DND-41 (cell line): ENCODE measurements at regions not wholly inside any gene's neighbourhood (a gene's known extent, or its start where the extent isn't known, plus 50 kb on each side); places are given as distances from the start of the nearest gene placed in this dataset.
A peak's percentile ranks its signal among the peaks of the same experiment; 100 is the strongest.

ENCODE experiments used
- ATAC-seq: fragments of 200-7000 bp; cut with Tn5 transposase; 3 replicates; pipeline ENCODE4 v1.9.1; 2021; ENCODE audit warnings: low read depth; ENCODE audit not compliant: insufficient read depth
- DNase-seq: peaks from one replicate; pipeline ENCODE4 v3.0.0-alpha.2; 2020
- H2AFZ ChIP-seq: 2 replicates; pipeline ENCODE4 v1.6.0; 2012; ENCODE audit warnings: low read depth, low read length
- H3K27ac ChIP-seq: 2 replicates; pipeline ENCODE4 v1.5.1; 2012; ENCODE audit warnings: low read length, inconsistent platforms
- H3K27me3 ChIP-seq: fragments of 200-600 bp; sonication (generic); 2 replicates; pipeline ENCODE4 v1.6.0; 2012; ENCODE audit warnings: low read length, mild to moderate bottlenecking, inconsistent platforms; ENCODE audit not compliant: insufficient read depth, poor library complexity
- H3K36me3 ChIP-seq: 2 replicates; pipeline ENCODE4 v1.5.1; 2012; ENCODE audit warnings: low read length, inconsistent platforms; ENCODE audit not compliant: insufficient read depth
- H3K4me1 ChIP-seq: 2 replicates; pipeline ENCODE4 v1.5.1; 2012; ENCODE audit warnings: mild to moderate bottlenecking, low read length; ENCODE audit not compliant: insufficient read depth
- H3K4me2 ChIP-seq: 2 replicates; pipeline ENCODE4 v1.6.0; 2012; ENCODE audit warnings: mild to moderate bottlenecking, moderate library complexity, low read length, inconsistent platforms; ENCODE audit not compliant: insufficient read depth
- H3K4me3 ChIP-seq, 2 experiments: fragments of 200-600 bp in 1 of 2; shearing (Covaris generic) in 1 of 2; 2 replicates each; pipeline ENCODE4 v1.5.1; 2012 to 2016; ENCODE audit warnings: inconsistent platforms in 2 of 2, low read length in 2 of 2, mild to moderate bottlenecking in 2 of 2, low read depth in 1 of 2, moderate library complexity in 1 of 2
- H3K79me2 ChIP-seq: 2 replicates; pipeline ENCODE4 v1.6.0; 2012; ENCODE audit warnings: low read length, inconsistent platforms; ENCODE audit not compliant: insufficient read depth
- H3K9ac ChIP-seq: 2 replicates; pipeline ENCODE4 v1.6.0; 2012; ENCODE audit warnings: low read depth, mild to moderate bottlenecking, inconsistent platforms, low read length, moderate library complexity
- H3K9me3 ChIP-seq: 2 replicates; pipeline ENCODE4 v1.5.1; 2012; ENCODE audit warnings: low read length, moderate library complexity, mild to moderate bottlenecking, inconsistent platforms; ENCODE audit not compliant: insufficient read depth, severe bottlenecking
- H4K20me1 ChIP-seq: 2 replicates; pipeline ENCODE4 v1.6.0; 2012; ENCODE audit warnings: low read length; ENCODE audit not compliant: insufficient read depth
- EZH2 ChIP-seq: IDR thresholded peaks from 3 replicates; pipeline ENCODE4 v1.6.1; 2012; ENCODE audit warnings: borderline replicate concordance, low read depth, mild to moderate bottlenecking, moderate library complexity, low read length, inconsistent platforms; ENCODE audit not compliant: severe bottlenecking
- TF ChIP-seq, protein P1 (sequence below): IDR thresholded peaks from 2 replicates; pipeline ENCODE4 v1.5.1; 2012; ENCODE audit warnings: borderline replicate concordance, low read length, moderate library complexity, mild to moderate bottlenecking; ENCODE audit not compliant: poor library complexity, severe bottlenecking; ENCODE audit errors: extremely low read depth

DNA sequence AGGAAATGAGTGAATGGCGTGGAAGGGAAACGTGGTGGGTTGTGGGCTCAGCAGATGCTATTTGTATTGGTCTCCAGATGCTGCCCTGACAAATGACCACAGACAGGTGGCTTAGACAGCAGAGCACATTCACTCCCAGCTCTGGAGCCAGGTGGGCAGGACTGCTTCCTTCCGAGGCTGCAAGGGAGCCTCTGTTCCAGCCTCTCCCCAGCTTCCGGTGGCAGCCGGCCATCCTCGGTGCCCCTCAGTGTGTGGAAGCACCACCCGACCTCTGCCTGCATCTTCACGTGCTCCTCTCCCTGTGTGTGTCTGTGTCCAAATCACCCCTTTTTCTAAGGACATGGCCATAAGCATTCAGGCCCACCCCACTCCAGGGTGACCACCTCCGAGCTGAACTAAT lies 105.1 kb downstream of the SOX1 start:
- H3K36me3 ChIP-seq = no peaks in the 10 kb centered on the region
- H3K27me3 ChIP-seq = no peaks in the 10 kb centered on the region
- no peaks in the 10 kb centered on the region for H3K9me3 ChIP-seq
- H3K27ac ChIP-seq = no peak overlapping the region
- ATAC-seq (no peak), DNase-seq (no peak)
- H4K20me1 ChIP-seq = no peaks in the 10 kb centered on the region; the same call in 1 of the 2 replicates
- H3K4me3 ChIP-seq = no peak overlapping the region
- H3K79me2 ChIP-seq = no peaks in the 10 kb centered on the region
- H2AFZ ChIP-seq = no peak overlapping the region
- no peak for TF ChIP-seq EZH2
- TF ChIP-seq, protein P1, sequence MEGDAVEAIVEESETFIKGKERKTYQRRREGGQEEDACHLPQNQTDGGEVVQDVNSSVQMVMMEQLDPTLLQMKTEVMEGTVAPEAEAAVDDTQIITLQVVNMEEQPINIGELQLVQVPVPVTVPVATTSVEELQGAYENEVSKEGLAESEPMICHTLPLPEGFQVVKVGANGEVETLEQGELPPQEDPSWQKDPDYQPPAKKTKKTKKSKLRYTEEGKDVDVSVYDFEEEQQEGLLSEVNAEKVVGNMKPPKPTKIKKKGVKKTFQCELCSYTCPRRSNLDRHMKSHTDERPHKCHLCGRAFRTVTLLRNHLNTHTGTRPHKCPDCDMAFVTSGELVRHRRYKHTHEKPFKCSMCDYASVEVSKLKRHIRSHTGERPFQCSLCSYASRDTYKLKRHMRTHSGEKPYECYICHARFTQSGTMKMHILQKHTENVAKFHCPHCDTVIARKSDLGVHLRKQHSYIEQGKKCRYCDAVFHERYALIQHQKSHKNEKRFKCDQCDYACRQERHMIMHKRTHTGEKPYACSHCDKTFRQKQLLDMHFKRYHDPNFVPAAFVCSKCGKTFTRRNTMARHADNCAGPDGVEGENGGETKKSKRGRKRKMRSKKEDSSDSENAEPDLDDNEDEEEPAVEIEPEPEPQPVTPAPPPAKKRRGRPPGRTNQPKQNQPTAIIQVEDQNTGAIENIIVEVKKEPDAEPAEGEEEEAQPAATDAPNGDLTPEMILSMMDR = no peak
- H3K9ac ChIP-seq = no peak overlapping the region
- H3K4me1 ChIP-seq = no peaks in the 10 kb centered on the region
- H3K4me2 ChIP-seq = no peak overlapping the region

GRCh38 chr13:112172641-112173251 lies 105.8 kb downstream of the SOX1 start:
- Histone ChIP-seq H3K36me3 (no peaks in the 10 kb centered on the region), H3K4me2 (no peak overlapping the region), H3K4me1 (no peaks in the 10 kb centered on the region), H4K20me1 (no peaks in the 10 kb centered on the region; the same call in 1 of the 2 replicates), H3K27ac (no peak overlapping the region), H3K9me3 (no peaks in the 10 kb centered on the region), H3K27me3 (no peaks in the 10 kb centered on the region), H2AFZ (no peak overlapping the region), H3K79me2 (no peaks in the 10 kb centered on the region), H3K4me3 (no peak overlapping the region), H3K9ac (no peak overlapping the region)
- ATAC-seq = no peak
- no peak for TF ChIP-seq EZH2
- TF ChIP-seq, protein P1 = no peak
- no peak for DNase-seq

DNA sequence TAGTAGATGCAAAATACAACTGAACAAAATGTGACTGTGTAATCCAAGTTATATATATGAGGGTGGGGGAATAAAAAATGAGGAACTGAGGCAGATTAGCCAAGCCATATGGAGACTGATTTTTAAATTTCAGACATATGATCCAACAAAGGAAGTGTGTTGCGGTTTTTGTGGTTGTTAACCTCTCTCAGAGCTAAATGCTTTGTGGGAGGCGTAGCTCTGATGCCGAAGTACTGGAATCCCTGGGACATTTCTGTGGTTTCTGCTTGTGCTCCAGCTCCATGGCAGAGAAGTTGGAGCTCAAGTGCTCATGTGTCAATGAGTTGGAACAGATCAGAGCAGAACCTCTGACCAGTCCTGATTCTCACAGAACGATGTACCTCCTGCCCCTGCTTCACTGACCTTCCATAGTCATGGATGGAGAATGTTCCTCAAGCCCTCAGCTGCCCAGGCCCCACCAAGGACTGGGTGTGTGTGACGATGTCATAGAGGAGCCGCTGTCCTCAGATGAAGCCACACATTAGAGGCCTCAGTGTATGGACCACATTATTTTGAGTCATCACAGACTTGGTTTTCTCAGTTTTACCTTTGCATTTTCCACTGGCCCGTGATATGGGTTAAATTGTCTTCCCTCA lies 107.6 kb downstream of the SOX1 start:
- Histone ChIP-seq H2AFZ (no peak overlapping the region), H3K9me3 (no peaks in the 10 kb centered on the region), H3K4me2 (no peak overlapping the region), H3K4me1 (no peaks in the 10 kb centered on the region), H3K36me3 (no peaks in the 10 kb centered on the region), H3K9ac (no peak overlapping the region), H4K20me1 (no peaks in the 10 kb centered on the region; the same call in 1 of the 2 replicates), H3K79me2 (no peaks in the 10 kb centered on the region), H3K27ac (no peak overlapping the region), H3K27me3 (no peaks in the 10 kb centered on the region), H3K4me3 (no peak overlapping the region)
- no peak for TF ChIP-seq EZH2
- TF ChIP-seq, protein P1 = no peak
- DNase-seq (no peak), ATAC-seq (peak; percentile 47)
